HG02885 (cell line): ENCODE measurements at regions not wholly inside any gene's neighbourhood (a gene's known extent, or its start where the extent isn't known, plus 50 kb on each side); places are given as distances from the start of the nearest gene placed in this dataset.

Experiments
- ATAC-seq: cut with Tn5 transposase; IDR thresholded peaks from one replicate; pipeline ENCODE4 v1.9.1; 2021; ENCODE audit warnings: mild to moderate bottlenecking; ENCODE audit not compliant: unreplicated experiment, poor library complexity

DNA sequence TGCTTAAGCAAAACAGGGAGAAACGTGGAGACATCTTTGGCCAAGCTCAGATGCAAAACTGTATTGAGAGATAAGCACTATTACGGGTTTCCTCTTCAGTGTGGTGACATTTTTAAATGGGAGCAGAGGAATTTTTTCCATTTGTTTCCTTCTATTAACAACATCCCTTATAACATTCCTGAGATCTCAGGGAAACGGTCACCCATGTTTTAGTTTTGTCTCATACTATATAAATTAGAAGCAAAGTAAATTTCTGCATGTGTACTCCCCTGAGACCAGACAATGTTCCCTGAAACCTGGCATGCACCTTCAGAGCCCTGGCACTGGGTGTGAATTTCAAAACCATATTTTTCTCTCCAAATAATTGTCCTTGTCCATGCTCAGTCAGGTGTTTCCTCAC is 57.6 kb upstream of the RNF152 start:
- no peak for ATAC-seq

GRCh38 chr18:61949946-61950345 is 57.1 kb upstream of the RNF152 start:
- no peak for ATAC-seq

- ATAC-seq: no peak
Measured at GRCh38 chr18:61948846-61949438, 56.1 kb upstream of the RNF152 start.

DNA sequence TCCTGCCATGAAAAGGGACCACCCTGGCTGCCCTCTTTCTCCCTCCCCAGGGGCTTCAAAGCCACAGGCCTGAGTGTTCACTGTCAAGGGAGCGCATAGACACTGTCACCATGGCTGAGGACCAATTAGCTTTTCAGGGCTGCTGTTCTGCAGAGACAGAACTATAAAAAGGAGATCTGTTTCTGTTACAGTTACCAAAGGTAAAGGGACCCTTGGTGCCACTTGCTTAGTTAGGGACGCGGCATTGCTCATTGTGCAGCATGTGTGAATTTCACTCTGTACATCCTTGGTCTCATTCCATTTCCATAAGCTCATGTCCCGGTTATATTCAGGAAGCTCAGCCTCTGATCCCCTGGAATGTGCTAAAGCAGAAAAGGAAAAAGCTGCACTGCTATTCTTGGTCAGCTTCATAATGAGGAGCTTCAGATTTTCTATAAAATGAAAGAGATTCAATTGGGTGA is 55.5 kb upstream of the RNF152 start:
- ATAC-seq: no peak

- no peak for ATAC-seq
Measured at GRCh38 chr18:61946449-61946848, 53.6 kb upstream of the RNF152 start.

GRCh38 chr18:61943175-61943964 is 50.6 kb upstream of the RNF152 start:
- no peak for ATAC-seq
